Esophagus muscularis mucosa (tissue), 3 donors: ENCODE measurements at regions not wholly inside any gene's neighbourhood (a gene's known extent, or its start where the extent isn't known, plus 50 kb on each side); places are given as distances from the start of the nearest gene placed in this dataset.

Source experiments
- CTCF ChIP-seq, 3 experiments: fragments of 200-600 bp in 2 of 3; fragments of 450-650 bp in 1 of 3; sonication (generic) in 2 of 3; IDR thresholded peaks; one replicate each; pipeline ENCODE4 v1.5.1; 2017 to 2019; ENCODE audit warnings: antibody characterized with exemption in 3 of 3, mild to moderate bottlenecking in 2 of 3, moderate library complexity in 1 of 3
- POLR2A ChIP-seq: fragments of 450-650 bp; IDR thresholded peaks from one replicate; pipeline ENCODE4 v1.6.1; 2017; ENCODE audit warnings: antibody characterized with exemption, moderate library complexity, mild to moderate bottlenecking, low read depth
- POLR2AphosphoS5 ChIP-seq, 2 donors: sonication (generic); formaldehyde crosslinking; IDR thresholded peaks; one replicate each; pipeline ENCODE4 v1.6.1; 2017; ENCODE audit warnings: antibody characterized with exemption in 2 of 2

GRCh38 chr10:129030996-129031843 lies 435.8 kb upstream of the MGMT start:
- TF ChIP-seq CTCF (IDR thresholded peaks at IDR 0.05), result peak; percentile 81 to 90 (median 89)
- TF ChIP-seq POLR2A, result no peak
- TF ChIP-seq POLR2AphosphoS5 (IDR thresholded peaks at IDR 0.05), result peak in 1 of 2 donors; percentile 32
